SK-N-SH (cell line): ENCODE measurements at regions not wholly inside any gene's neighbourhood (a gene's known extent, or its start where the extent isn't known, plus 50 kb on each side); places are given as distances from the start of the nearest gene placed in this dataset.

Source experiments
- CTCF ChIA-PET: fragments of 300-600, 350-600 bp; formaldehyde crosslinking; extraction: SDS; loops from one replicate; lab custom pipeline; 2021; lab: Yijun Ruan, JAX
- POLR2A ChIA-PET: fragments of 350-600 bp; sonication (Branson Sonifier 250); formaldehyde crosslinking; extraction: SDS; loops from one replicate; lab custom pipeline; 2020; ENCODE audit warnings: antibody characterized with exemption, inconsistent platforms; lab: Yijun Ruan, JAX
- DNase-seq: peaks from one replicate; pipeline ENCODE4 v3.0.0; 2012
- H2AFZ ChIP-seq: fragments of 200-600 bp; sonication (generic); 2 replicates; pipeline ENCODE4 v1.8.1; 2016; ENCODE audit warnings: antibody characterized with exemption, mild to moderate bottlenecking, low read depth
- H3F3A ChIP-seq: fragments of 200-600 bp; sonication (generic); replicated peaks from 2 replicates; pipeline ENCODE3; 2016; ENCODE audit warnings: antibody characterized with exemption, mild to moderate bottlenecking; ENCODE audit not compliant: insufficient read depth
- H3K27ac ChIP-seq, 2 experiments: fragments of 200-500 bp in 1 of 2; fragments of 200-600 bp in 1 of 2; sonication (Bioruptor generic) in 1 of 2; sonication (generic), shearing (Covaris generic) in 1 of 2; 2 replicates each; pipeline versions ENCODE4 v1.5.1 to v1.6.1; 2014 to 2016; ENCODE audit warnings: low read depth in 2 of 2, inconsistent platforms in 1 of 2, low read length in 1 of 2, mild to moderate bottlenecking in 1 of 2, mixed read lengths in 1 of 2
- H3K27me3 ChIP-seq: fragments of 200-600 bp; sonication (generic), shearing (Covaris generic); 2 replicates; pipeline ENCODE4 v1.6.1; 2016; ENCODE audit warnings: mixed run types; ENCODE audit not compliant: insufficient read depth
- H3K36me3 ChIP-seq, 2 experiments: fragments of 200-500 bp in 1 of 2; fragments of 200-600 bp in 1 of 2; sonication (Bioruptor generic) in 1 of 2; sonication (generic) in 1 of 2; replicated peaks in 1 of 2; 2 replicates each; pipeline versions ENCODE3 to v1.5.1; 2014 to 2016; ENCODE audit warnings: low read length in 1 of 2, mild to moderate bottlenecking in 1 of 2; ENCODE audit not compliant: insufficient read depth in 2 of 2, control insufficient read depth in 1 of 2
- H3K4me1 ChIP-seq, 2 experiments: fragments of 200-500 bp in 1 of 2; fragments of 200-600 bp in 1 of 2; sonication (Bioruptor generic) in 1 of 2; sonication (generic), shearing (Covaris generic) in 1 of 2; 2 replicates each; pipeline versions ENCODE4 v1.5.1 to v1.6.1; 2014 to 2016; ENCODE audit warnings: low read depth in 1 of 2, low read length in 1 of 2, mixed run types in 1 of 2; ENCODE audit not compliant: insufficient read depth in 2 of 2, control insufficient read depth in 1 of 2
- H3K4me2 ChIP-seq: fragments of 200-600 bp; sonication (generic), shearing (Covaris generic); 2 replicates; pipeline ENCODE4 v1.6.1; 2017; ENCODE audit warnings: mixed run types
- H3K4me3 ChIP-seq, 2 experiments: fragments of 200-500 bp in 1 of 2; fragments of 200-600 bp in 1 of 2; sonication (Bioruptor generic) in 1 of 2; sonication (generic), shearing (Covaris generic) in 1 of 2; 2 replicates each; pipeline versions ENCODE4 v1.5.1 to v1.8.1; 2014 to 2016; ENCODE audit warnings: low read depth in 2 of 2, inconsistent platforms in 1 of 2, low read length in 1 of 2, mild to moderate bottlenecking in 1 of 2, mixed read lengths in 1 of 2, moderate library complexity in 1 of 2
- H3K79me2 ChIP-seq: fragments of 200-600 bp; sonication (generic); 2 replicates; pipeline ENCODE4 v1.8.1; 2017; ENCODE audit warnings: mild to moderate bottlenecking; ENCODE audit not compliant: insufficient read depth
- H3K9ac ChIP-seq: fragments of 200-600 bp; sonication (generic); 2 replicates; pipeline ENCODE4 v1.6.1; 2017; ENCODE audit warnings: mixed run types
- H3K9me2 ChIP-seq: fragments of 200-600 bp; sonication (generic); 2 replicates; pipeline ENCODE4 v1.6.1; 2017; ENCODE audit warnings: mixed run types
- H3K9me3 ChIP-seq: fragments of 200-600 bp; sonication (generic); 2 replicates; pipeline ENCODE4 v1.6.1; 2017; ENCODE audit warnings: mixed run types, mild to moderate bottlenecking, moderate library complexity
- H4K20me1 ChIP-seq: fragments of 200-600 bp; sonication (generic); 2 replicates; pipeline ENCODE4 v1.6.1; 2017; ENCODE audit warnings: mild to moderate bottlenecking, mixed run types; ENCODE audit not compliant: insufficient read depth
- ELF1 ChIP-seq: IDR thresholded peaks from 2 replicates; pipeline ENCODE4 v1.4.0; 2012
- EZH2phosphoT487 ChIP-seq: fragments of 200-600 bp; sonication (generic); IDR thresholded peaks from 2 replicates; pipeline ENCODE4 v1.6.1; 2017; ENCODE audit warnings: low read depth, mixed run types, mild to moderate bottlenecking, antibody characterized with exemption, moderate library complexity, borderline replicate concordance
- FOSL2 ChIP-seq: IDR thresholded peaks from 2 replicates; pipeline ENCODE4 v1.4.0; 2012; ENCODE audit warnings: low read depth, mild to moderate bottlenecking, moderate library complexity, borderline replicate concordance
- FOXM1 ChIP-seq: IDR thresholded peaks from 2 replicates; pipeline ENCODE4 v1.4.0; 2012; ENCODE audit warnings: low read depth, mild to moderate bottlenecking
- MAX ChIP-seq: IDR thresholded peaks from 2 replicates; pipeline ENCODE4 v1.4.0; 2012; ENCODE audit warnings: low read depth
- MXI1 ChIP-seq: IDR thresholded peaks from 2 replicates; pipeline ENCODE4 v1.6.1; 2012; ENCODE audit warnings: mild to moderate bottlenecking, low read depth, low read length, improper control_type of control experiment
- NRF1 ChIP-seq: IDR thresholded peaks from 2 replicates; pipeline ENCODE4 v1.6.1; 2012; ENCODE audit warnings: low read depth, mild to moderate bottlenecking, low read length
- PBX3 ChIP-seq: IDR thresholded peaks from 2 replicates; pipeline ENCODE4; 2012
- RAD21 ChIP-seq: IDR thresholded peaks from 2 replicates; pipeline ENCODE4 v1.6.1; 2012; ENCODE audit warnings: mild to moderate bottlenecking, low read length
- RCOR1 ChIP-seq: fragments of 150-350 bp; IDR thresholded peaks from 2 replicates; pipeline ENCODE4 v1.6.1; 2017; ENCODE audit warnings: antibody characterized with exemption, low read length
- RFX5 ChIP-seq: IDR thresholded peaks from 2 replicates; pipeline ENCODE4 v1.6.1; 2012; ENCODE audit warnings: mild to moderate bottlenecking, improper control_type of control experiment, low read length
- SIN3A ChIP-seq: IDR thresholded peaks from 2 replicates; pipeline ENCODE4 v1.6.1; 2012; ENCODE audit warnings: low read depth, mild to moderate bottlenecking, low read length, moderate library complexity, borderline replicate concordance
- SMC3 ChIP-seq: IDR thresholded peaks from 2 replicates; pipeline ENCODE4 v1.6.1; 2012; ENCODE audit warnings: low read depth, low read length, improper control_type of control experiment
- TAF1 ChIP-seq: IDR thresholded peaks from 2 replicates; pipeline ENCODE4 v1.6.1; 2012; ENCODE audit warnings: low read depth, mild to moderate bottlenecking, low read length, moderate library complexity, borderline replicate concordance
- TEAD4 ChIP-seq: IDR thresholded peaks from 2 replicates; pipeline ENCODE4 v1.4.0; 2012; ENCODE audit warnings: mild to moderate bottlenecking, borderline replicate concordance; ENCODE audit not compliant: insufficient read depth
- ZBTB33 ChIP-seq: IDR thresholded peaks from 2 replicates; pipeline ENCODE4 v1.4.0; 2012; ENCODE audit warnings: low read depth, borderline replicate concordance
- WGBS: methylation state at CpG from one replicate; pipeline ENCODE4 v1.1.6; 2017; ENCODE audit warnings: low lambda C conversion rate; 5-methylcytosine and 5-hydroxymethylcytosine counted together
- TF ChIP-seq, protein P1 (sequence below): fragments of 200-600 bp; sonication (generic); IDR thresholded peaks from 2 replicates; pipeline ENCODE4 v1.6.1; 2017; ENCODE audit warnings: antibody characterized with exemption, mild to moderate bottlenecking, moderate library complexity

DNA sequence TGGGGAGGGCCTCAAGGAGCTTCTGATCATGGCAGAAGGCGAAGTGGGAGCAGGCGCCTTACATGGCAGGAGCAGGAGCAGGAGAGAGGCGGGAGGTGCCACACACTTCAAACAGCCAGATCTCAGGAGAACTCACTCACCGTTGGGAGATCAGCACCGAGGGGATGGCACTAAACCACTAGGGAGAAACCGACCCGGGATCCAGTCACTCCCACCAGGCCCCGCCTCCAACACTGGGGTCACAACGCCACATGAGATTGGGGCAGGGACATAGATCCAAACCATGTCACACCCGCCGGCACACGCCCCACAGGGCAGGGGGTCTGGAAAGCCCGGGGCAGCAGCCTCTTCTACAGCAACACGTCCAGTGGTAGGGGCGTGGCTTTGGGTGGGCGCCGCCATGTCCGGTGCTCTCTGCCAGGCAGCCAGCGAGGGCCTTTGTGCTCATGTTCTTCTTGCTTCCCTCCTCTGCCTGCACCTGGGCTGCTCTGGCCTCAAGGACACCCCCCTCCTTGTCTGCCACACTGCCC, 233.8 kb upstream of the SHH start (continued):
- TF ChIP-seq, protein P1, sequence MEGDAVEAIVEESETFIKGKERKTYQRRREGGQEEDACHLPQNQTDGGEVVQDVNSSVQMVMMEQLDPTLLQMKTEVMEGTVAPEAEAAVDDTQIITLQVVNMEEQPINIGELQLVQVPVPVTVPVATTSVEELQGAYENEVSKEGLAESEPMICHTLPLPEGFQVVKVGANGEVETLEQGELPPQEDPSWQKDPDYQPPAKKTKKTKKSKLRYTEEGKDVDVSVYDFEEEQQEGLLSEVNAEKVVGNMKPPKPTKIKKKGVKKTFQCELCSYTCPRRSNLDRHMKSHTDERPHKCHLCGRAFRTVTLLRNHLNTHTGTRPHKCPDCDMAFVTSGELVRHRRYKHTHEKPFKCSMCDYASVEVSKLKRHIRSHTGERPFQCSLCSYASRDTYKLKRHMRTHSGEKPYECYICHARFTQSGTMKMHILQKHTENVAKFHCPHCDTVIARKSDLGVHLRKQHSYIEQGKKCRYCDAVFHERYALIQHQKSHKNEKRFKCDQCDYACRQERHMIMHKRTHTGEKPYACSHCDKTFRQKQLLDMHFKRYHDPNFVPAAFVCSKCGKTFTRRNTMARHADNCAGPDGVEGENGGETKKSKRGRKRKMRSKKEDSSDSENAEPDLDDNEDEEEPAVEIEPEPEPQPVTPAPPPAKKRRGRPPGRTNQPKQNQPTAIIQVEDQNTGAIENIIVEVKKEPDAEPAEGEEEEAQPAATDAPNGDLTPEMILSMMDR: no peak
- TF ChIP-seq ZBTB33 (no peak), SMC3 (no peak), NRF1 (no peak), MXI1 (no peak), PBX3 (no peak), EZH2phosphoT487 (no peak), RCOR1 (no peak), SIN3A (no peak)

- no peaks in the 10 kb centered on the region for H3K9me3 ChIP-seq
These were observed 231.3 kb upstream of the SHH start for GRCh38 chr7:156043416-156044178.

More at GRCh38 chr7:156043416-156044178, 231.3 kb upstream of the SHH start:
- Histone ChIP-seq H3K4me2 (no peak overlapping the region), H2AFZ (no peak overlapping the region), H3K4me1 (no peaks in the 10 kb centered on the region), H3K27me3 (peaks cover 96% of the 10 kb centered on the region), H3K79me2 (no peaks in the 10 kb centered on the region), H3K4me3 (no peak overlapping the region), H4K20me1 (no peaks in the 10 kb centered on the region), H3K9ac (no peak overlapping the region), H3K27ac (no peak overlapping the region), H3K36me3 (no peaks in the 10 kb centered on the region), H3F3A (no peaks in the 10 kb centered on the region), H3K9me2 (no peaks in the 10 kb centered on the region)
- DNase-seq: no peak
- TF ChIP-seq FOXM1: no peak
- TF ChIP-seq RAD21: no peak
- no peak for TF ChIP-seq NRF1
- no peak for TF ChIP-seq MXI1
- no peak for TF ChIP-seq TAF1
- no peak for TF ChIP-seq RFX5
- no peak for TF ChIP-seq MAX
- no peak for TF ChIP-seq FOSL2
- no peak for TF ChIP-seq TEAD4
- TF ChIP-seq ELF1: no peak
- no peak for TF ChIP-seq ZBTB33
- ChIA-PET POLR2A (no interaction called here), CTCF (no interaction called here)
- 11% methylated on average over 23 of the region's 26 CpGs for whole genome bisulfite sequencing
